ENCODE measurements at regions not wholly inside any gene's neighbourhood (a gene's known extent, or its start where the extent isn't known, plus 50 kb on each side); places are given as distances from the start of the nearest gene placed in this dataset.

DNA sequence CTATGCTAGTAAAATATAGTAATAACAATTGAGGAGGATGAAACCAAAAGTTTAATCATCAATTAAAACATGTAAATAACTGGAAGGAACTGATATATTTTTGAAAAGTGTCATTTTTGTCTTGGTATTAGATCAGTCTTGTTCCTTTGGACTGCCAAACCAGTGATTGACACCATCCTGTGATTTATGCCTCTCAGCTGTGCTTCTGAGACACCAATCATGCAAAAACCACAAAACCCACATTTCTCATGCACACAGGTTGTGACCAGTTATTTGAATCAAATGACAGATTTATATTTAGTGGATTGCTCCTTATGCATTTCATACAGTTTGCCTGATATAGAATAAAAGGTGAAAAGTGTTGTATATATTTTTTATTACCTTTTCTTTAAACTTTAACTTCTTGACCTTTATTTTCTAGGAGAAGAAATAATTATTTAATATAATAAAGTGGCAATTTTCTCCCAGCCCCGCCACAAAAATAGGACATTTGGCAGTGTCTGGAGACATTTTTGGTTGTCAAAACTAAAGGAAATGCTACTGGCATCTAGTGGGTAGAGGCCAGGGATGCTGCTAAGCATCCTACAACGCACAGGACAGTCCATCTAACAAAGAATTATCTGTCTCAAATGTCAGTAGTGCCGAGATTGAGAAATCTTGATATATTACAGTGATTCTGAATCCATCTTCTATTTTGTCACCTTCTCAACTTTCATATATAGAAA lies 383.6 kb downstream of the BCKDHB start:
- TF ChIP-seq CTCF (IDR thresholded peaks at IDR 0.05; ENCODE audit: low read depth, low read length, poor library complexity, severe bottlenecking) (no peak), EZH2phosphoT487 (IDR thresholded peaks at IDR 0.05; ENCODE audit: borderline replicate concordance, low read length) (no peak)

All from DOHH2 (cell line).